ENCODE measurements at regions not wholly inside any gene's neighbourhood (a gene's known extent, or its start where the extent isn't known, plus 50 kb on each side); places are given as distances from the start of the nearest gene placed in this dataset.

DNA sequence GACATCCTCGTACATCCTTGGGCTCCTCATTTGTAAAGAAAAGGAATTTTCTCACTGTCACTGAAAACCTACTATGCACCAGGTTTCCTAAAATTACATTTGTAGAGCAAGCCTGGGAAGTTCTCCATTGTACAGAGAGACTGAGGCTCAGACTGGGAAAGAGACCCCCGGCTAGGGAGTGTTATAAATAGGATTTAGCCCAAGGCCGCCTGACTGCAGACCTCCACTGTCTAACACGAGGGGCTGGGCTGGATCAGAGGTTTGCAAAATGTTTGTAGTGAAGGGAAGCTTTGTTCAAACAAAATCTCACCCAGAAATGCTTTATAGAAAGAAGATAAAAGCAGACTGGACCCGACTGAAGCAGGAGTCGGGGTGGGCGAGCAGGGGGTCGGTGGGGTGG, 131.3 kb downstream of the ACTL8 start:
- H2AFZ ChIP-seq (ENCODE audit: low read length), result no peak overlapping the region
- WGBS (ENCODE audit: extremely low coverage, insufficient read length, low lambda C conversion rate), result no CpG with 5 or more reads among the region's 8 CpGs
- no peak overlapping the region for H3K14ac ChIP-seq (ENCODE audit: insufficient read depth, low read length)
- no peak overlapping the region for H2BK12ac ChIP-seq (ENCODE audit: insufficient read length, low read depth, low read length)
- no peak overlapping the region for H2BK20ac ChIP-seq (ENCODE audit: low read depth, low read length, poor library complexity, severe bottlenecking)
- H3K4ac ChIP-seq (ENCODE audit: low read depth, low read length), result no peak overlapping the region
- no peak overlapping the region for H4K5ac ChIP-seq (ENCODE audit: insufficient read length, low read depth, low read length)
- H4K20me1 ChIP-seq (ENCODE audit: control insufficient read depth, insufficient read depth, insufficient read length), result no peaks in the 10 kb centered on the region
- no peaks in the 10 kb centered on the region for H3K79me2 ChIP-seq (ENCODE audit: insufficient read depth, low read length)
- peaks cover 44% of the 10 kb centered on the region for H3K27me3 Mint-ChIP-seq (ENCODE audit: low read depth)
- no peak overlapping the region for H3T11ph ChIP-seq (ENCODE audit: low read length)
- no peak overlapping the region for H4K8ac ChIP-seq (replicated peaks; ENCODE audit: insufficient read length, low read depth, low read length)
- H3K9ac ChIP-seq (ENCODE audit: extremely low read depth, insufficient read length, low read length), result no peak overlapping the region
- H4K91ac ChIP-seq (ENCODE audit: insufficient read length, low read depth, low read length), result no peak overlapping the region
- no peak overlapping the region for H2BK5ac ChIP-seq (ENCODE audit: insufficient read length, low read length)
- no peak overlapping the region for H2BK15ac ChIP-seq (ENCODE audit: low read depth, low read length)
- H3K18ac ChIP-seq (ENCODE audit: insufficient read length, low read depth, low read length), result no peak overlapping the region
- H3K9me3 ChIP-seq (ENCODE audit: control insufficient read depth, low read depth, low read length), result no peaks in the 10 kb centered on the region
- H3K4me3 Mint-ChIP-seq, result no peak overlapping the region
- no peak for DNase-seq
- no peak overlapping the region for H3K23ac ChIP-seq (ENCODE audit: insufficient read length, low read depth, low read length)
- TF ChIP-seq, protein P1, sequence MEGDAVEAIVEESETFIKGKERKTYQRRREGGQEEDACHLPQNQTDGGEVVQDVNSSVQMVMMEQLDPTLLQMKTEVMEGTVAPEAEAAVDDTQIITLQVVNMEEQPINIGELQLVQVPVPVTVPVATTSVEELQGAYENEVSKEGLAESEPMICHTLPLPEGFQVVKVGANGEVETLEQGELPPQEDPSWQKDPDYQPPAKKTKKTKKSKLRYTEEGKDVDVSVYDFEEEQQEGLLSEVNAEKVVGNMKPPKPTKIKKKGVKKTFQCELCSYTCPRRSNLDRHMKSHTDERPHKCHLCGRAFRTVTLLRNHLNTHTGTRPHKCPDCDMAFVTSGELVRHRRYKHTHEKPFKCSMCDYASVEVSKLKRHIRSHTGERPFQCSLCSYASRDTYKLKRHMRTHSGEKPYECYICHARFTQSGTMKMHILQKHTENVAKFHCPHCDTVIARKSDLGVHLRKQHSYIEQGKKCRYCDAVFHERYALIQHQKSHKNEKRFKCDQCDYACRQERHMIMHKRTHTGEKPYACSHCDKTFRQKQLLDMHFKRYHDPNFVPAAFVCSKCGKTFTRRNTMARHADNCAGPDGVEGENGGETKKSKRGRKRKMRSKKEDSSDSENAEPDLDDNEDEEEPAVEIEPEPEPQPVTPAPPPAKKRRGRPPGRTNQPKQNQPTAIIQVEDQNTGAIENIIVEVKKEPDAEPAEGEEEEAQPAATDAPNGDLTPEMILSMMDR (conservative IDR thresholded peaks at IDR 0.05), result no peak
- H3K4me2 ChIP-seq (ENCODE audit: insufficient read depth, insufficient read length, low read length), result no peak overlapping the region
- H3K4me1 ChIP-seq (ENCODE audit: insufficient read depth, low read length), result no peaks in the 10 kb centered on the region
- no peak overlapping the region for H3K27ac Mint-ChIP-seq
- no peak overlapping the region for H2BK120ac ChIP-seq (ENCODE audit: low read depth, low read length, poor library complexity, severe bottlenecking)
- H2AK5ac ChIP-seq (ENCODE audit: insufficient read length, low read length), result no peak overlapping the region
- H3K27ac ChIP-seq (ENCODE audit: insufficient read length, low read depth, low read length), result no peak overlapping the region
- no peak overlapping the region for H3K56ac ChIP-seq (ENCODE audit: insufficient read length, low read depth, low read length)
- no peaks in the 10 kb centered on the region for H3K23me2 ChIP-seq (ENCODE audit: insufficient read length, low read depth, low read length, poor library complexity, severe bottlenecking)
- H3K4me1 Mint-ChIP-seq, result 0 out of 4 replicates have a peak, but pooled peaks cover 0 to 6% of the 10 kb centered on the region in 2 experiments
- H3K36me3 Mint-ChIP-seq (ENCODE audit: insufficient read depth in 1 of 3, low read depth in 3 of 3), result no peaks in the 10 kb centered on the region
- no peaks in the 10 kb centered on the region; the same call in 1 of the 2 replicates for H3K27me3 ChIP-seq (ENCODE audit: insufficient read depth, low read length)
- no peaks in the 10 kb centered on the region for H3K9me3 Mint-ChIP-seq
- no peaks in the 10 kb centered on the region for H3K79me1 ChIP-seq (ENCODE audit: insufficient read depth, low read depth, low read length, poor library complexity, severe bottlenecking)

Data from H9 (cell line).